Suprapubic skin (tissue), 4 donors: ENCODE measurements at regions not wholly inside any gene's neighbourhood (a gene's known extent, or its start where the extent isn't known, plus 50 kb on each side); places are given as distances from the start of the nearest gene placed in this dataset.

ENCODE experiments used
- DNase-seq, 2 donors: peaks; one replicate each; pipeline ENCODE4 v3.0.0-alpha.2; 2019; ENCODE audit warnings: low spot score in 2 of 2
- H3K27ac ChIP-seq: fragments of 200-600 bp; sonication (generic); one replicate; pipeline ENCODE4 v1.5.1; 2019
- H3K27me3 ChIP-seq: fragments of 200-600 bp; sonication (generic); one replicate; pipeline ENCODE4 v1.5.1; 2019
- H3K36me3 ChIP-seq: fragments of 200-600 bp; sonication (generic); one replicate; pipeline ENCODE4 v1.5.1; 2019
- H3K4me1 ChIP-seq: fragments of 200-600 bp; sonication (generic); one replicate; pipeline ENCODE4 v1.5.1; 2019
- H3K4me3 ChIP-seq: fragments of 200-600 bp; sonication (generic); one replicate; pipeline ENCODE4 v1.5.1; 2019; ENCODE audit warnings: mild to moderate bottlenecking
- H3K9me3 ChIP-seq: fragments of 200-600 bp; sonication (generic); one replicate; pipeline ENCODE4 v1.5.1; 2019
- CTCF ChIP-seq, 2 donors: fragments of 200-600 bp in 1 of 2; fragments of 450-650 bp in 1 of 2; sonication (generic) in 1 of 2; IDR thresholded peaks; one replicate each; pipeline ENCODE4 v1.5.1; 2016 to 2019; ENCODE audit warnings: antibody characterized with exemption in 2 of 2, mild to moderate bottlenecking in 1 of 2, moderate library complexity in 1 of 2
- EP300 ChIP-seq: sonication (generic); formaldehyde crosslinking; IDR thresholded peaks from one replicate; pipeline ENCODE4 v1.6.1; 2017; ENCODE audit warnings: antibody characterized with exemption
- POLR2A ChIP-seq, 2 donors: fragments of 450-650 bp; IDR thresholded peaks; one replicate each; pipeline ENCODE4 v1.6.1; 2017; ENCODE audit warnings: antibody characterized with exemption in 2 of 2, mild to moderate bottlenecking in 2 of 2, moderate library complexity in 2 of 2
- POLR2AphosphoS5 ChIP-seq, 3 donors: sonication (generic); formaldehyde crosslinking; IDR thresholded peaks; one replicate each; pipeline ENCODE4 v1.6.1; 2017; ENCODE audit warnings: antibody characterized with exemption in 3 of 3
- WGBS: methylation state at CpG from one replicate; pipeline ENCODE4 v1.1.5; 2018; 5-methylcytosine and 5-hydroxymethylcytosine counted together

GRCh38 chr12:92539976-92540781 is 162.6 kb upstream of the PLEKHG7 start:
- Histone ChIP-seq H3K27ac (no peak overlapping the region), H3K4me3 (no peak overlapping the region), H3K27me3 (no peaks in the 10 kb centered on the region), H3K36me3 (no peaks in the 10 kb centered on the region), H3K9me3 (no peaks in the 10 kb centered on the region), H3K4me1 (peaks cover 24% of the 10 kb centered on the region)
- WGBS, result 68% methylated on average over 12 of the region's 12 CpGs
- TF ChIP-seq POLR2AphosphoS5 (IDR thresholded peaks at IDR 0.05) (no peak), POLR2A (IDR thresholded peaks at IDR 0.05) (no peak), EP300 (no peak), CTCF (IDR thresholded peaks at IDR 0.05) (no peak)
- DNase-seq, result no peak

- Histone ChIP-seq H3K9me3 (no peaks in the 10 kb centered on the region), H3K4me1 (peaks cover 19% of the 10 kb centered on the region), H3K27ac (no peak overlapping the region), H3K36me3 (no peaks in the 10 kb centered on the region), H3K4me3 (no peak overlapping the region), H3K27me3 (no peaks in the 10 kb centered on the region)
- DNase-seq, result no peak
- WGBS, result 54% methylated on average over 5 of the region's 5 CpGs
- TF ChIP-seq POLR2A (IDR thresholded peaks at IDR 0.05) (no peak), EP300 (no peak), CTCF (IDR thresholded peaks at IDR 0.05) (no peak), POLR2AphosphoS5 (IDR thresholded peaks at IDR 0.05) (no peak)
These were observed 163.6 kb upstream of the PLEKHG7 start for GRCh38 chr12:92539110-92539749.

GRCh38 chr12:92537290-92537960 is 165.4 kb upstream of the PLEKHG7 start:
- TF ChIP-seq POLR2A (IDR thresholded peaks at IDR 0.05) (no peak), EP300 (no peak), POLR2AphosphoS5 (IDR thresholded peaks at IDR 0.05) (no peak), CTCF (IDR thresholded peaks at IDR 0.05) (no peak)
- H3K27ac ChIP-seq, result no peak overlapping the region
- H3K36me3 ChIP-seq, result no peaks in the 10 kb centered on the region
- no peak for DNase-seq
- 93% methylated on average over 3 of the region's 3 CpGs for WGBS
- peaks cover 3% of the 10 kb centered on the region for H3K4me1 ChIP-seq
- no peak overlapping the region for H3K4me3 ChIP-seq
- H3K27me3 ChIP-seq, result no peaks in the 10 kb centered on the region
- no peaks in the 10 kb centered on the region for H3K9me3 ChIP-seq

GRCh38 chr12:92535961-92536360 is 166.8 kb upstream of the PLEKHG7 start:
- Histone ChIP-seq H3K9me3 (no peaks in the 10 kb centered on the region), H3K27me3 (no peaks in the 10 kb centered on the region), H3K4me3 (no peak overlapping the region), H3K4me1 (peaks cover 3% of the 10 kb centered on the region), H3K27ac (no peak overlapping the region), H3K36me3 (no peaks in the 10 kb centered on the region)
- no peak for TF ChIP-seq POLR2AphosphoS5 (IDR thresholded peaks at IDR 0.05)
- no peak for TF ChIP-seq EP300
- TF ChIP-seq CTCF (IDR thresholded peaks at IDR 0.05), result no peak
- no peak for TF ChIP-seq POLR2A (IDR thresholded peaks at IDR 0.05)
- DNase-seq, result no peak
- WGBS, result 100% methylated on average over 3 of the region's 3 CpGs
